ENCODE measurements at regions not wholly inside any gene's neighbourhood (a gene's known extent, or its start where the extent isn't known, plus 50 kb on each side); places are given as distances from the start of the nearest gene placed in this dataset.

DNA sequence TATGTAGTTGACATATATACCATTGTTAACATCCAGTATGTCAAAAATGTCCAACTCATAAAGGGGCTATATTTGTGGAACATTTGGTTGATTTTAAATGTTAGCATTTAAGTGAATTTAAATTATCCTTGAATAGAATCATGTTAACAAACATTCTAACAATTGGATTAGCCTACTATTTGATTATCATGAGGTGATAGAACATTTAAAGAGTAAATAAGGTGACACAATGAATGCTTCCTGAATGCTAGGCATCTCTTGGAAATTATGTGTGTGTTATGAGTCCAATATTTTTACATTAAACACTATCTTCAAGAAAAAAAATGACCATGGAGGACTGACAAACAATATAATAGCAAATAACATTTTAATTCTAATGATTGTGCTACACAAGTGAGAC, 901.9 kb upstream of the AGA start:
- TF ChIP-seq, protein P1, sequence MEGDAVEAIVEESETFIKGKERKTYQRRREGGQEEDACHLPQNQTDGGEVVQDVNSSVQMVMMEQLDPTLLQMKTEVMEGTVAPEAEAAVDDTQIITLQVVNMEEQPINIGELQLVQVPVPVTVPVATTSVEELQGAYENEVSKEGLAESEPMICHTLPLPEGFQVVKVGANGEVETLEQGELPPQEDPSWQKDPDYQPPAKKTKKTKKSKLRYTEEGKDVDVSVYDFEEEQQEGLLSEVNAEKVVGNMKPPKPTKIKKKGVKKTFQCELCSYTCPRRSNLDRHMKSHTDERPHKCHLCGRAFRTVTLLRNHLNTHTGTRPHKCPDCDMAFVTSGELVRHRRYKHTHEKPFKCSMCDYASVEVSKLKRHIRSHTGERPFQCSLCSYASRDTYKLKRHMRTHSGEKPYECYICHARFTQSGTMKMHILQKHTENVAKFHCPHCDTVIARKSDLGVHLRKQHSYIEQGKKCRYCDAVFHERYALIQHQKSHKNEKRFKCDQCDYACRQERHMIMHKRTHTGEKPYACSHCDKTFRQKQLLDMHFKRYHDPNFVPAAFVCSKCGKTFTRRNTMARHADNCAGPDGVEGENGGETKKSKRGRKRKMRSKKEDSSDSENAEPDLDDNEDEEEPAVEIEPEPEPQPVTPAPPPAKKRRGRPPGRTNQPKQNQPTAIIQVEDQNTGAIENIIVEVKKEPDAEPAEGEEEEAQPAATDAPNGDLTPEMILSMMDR (IDR thresholded peaks at IDR 0.05; ENCODE audit: borderline replicate concordance, extremely low read depth, insufficient read depth): no peak
- Histone ChIP-seq H3K4me3 (ENCODE audit: low read length in 3 of 3) (no peak overlapping the region), H3K36me3 (ENCODE audit: control insufficient read depth in 2 of 3, insufficient read depth in 3 of 3, low read length in 3 of 3) (no peaks in the 10 kb centered on the region), H3K9me3 (ENCODE audit: control insufficient read depth in 2 of 3, insufficient read depth in 1 of 3, low read length in 3 of 3) (no peaks in the 10 kb centered on the region), H3K27me3 (ENCODE audit: control insufficient read depth, insufficient read depth, low read length) (no peaks in the 10 kb centered on the region), H3K4me1 (ENCODE audit: control insufficient read depth in 2 of 3, insufficient read depth in 2 of 3, low read depth in 1 of 3, low read length in 3 of 3) (no peaks in the 10 kb centered on the region), H3K9ac (ENCODE audit: low read length in 3 of 3) (no peak overlapping the region), H3K27ac (ENCODE audit: low read depth in 2 of 2, low read length in 2 of 2) (no peak overlapping the region)
- FAIRE-seq: no peak
- intact Hi-C loops (cut with DNase I): no loop called here
- no peak for DNase-seq

DNA sequence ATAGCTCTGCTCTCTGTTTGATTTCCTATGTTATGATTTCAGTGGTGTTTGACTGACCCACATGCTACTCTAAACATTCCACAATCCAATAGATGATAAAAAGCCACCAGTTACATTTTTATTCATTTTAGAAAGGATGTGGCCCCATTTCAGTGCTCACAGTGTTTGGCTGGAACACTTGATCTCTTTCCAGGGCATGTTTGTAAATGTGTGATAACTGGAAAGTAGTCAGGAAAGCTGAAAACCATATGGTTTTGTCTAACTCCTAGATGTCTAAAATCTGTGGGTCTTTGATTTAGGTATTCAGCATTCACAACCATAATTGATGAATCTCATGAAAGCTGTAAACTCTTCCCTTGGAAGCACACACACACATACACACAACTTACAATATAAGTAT, 904.9 kb upstream of the AGA start:
- intact Hi-C loops (cut with DNase I): no loop called here
- H3K36me3 ChIP-seq (ENCODE audit: control insufficient read depth in 2 of 3, insufficient read depth in 3 of 3, low read length in 3 of 3): no peaks in the 10 kb centered on the region
- no peak overlapping the region for H3K4me3 ChIP-seq (ENCODE audit: low read length in 3 of 3)
- H3K9me3 ChIP-seq (ENCODE audit: control insufficient read depth in 2 of 3, insufficient read depth in 1 of 3, low read length in 3 of 3): no peaks in the 10 kb centered on the region
- peak in 1 of 5 donors; percentile 25 for DNase-seq
- H3K4me1 ChIP-seq (ENCODE audit: control insufficient read depth in 2 of 3, insufficient read depth in 2 of 3, low read depth in 1 of 3, low read length in 3 of 3): no peaks in the 10 kb centered on the region
- TF ChIP-seq, protein P1 (IDR thresholded peaks at IDR 0.05; ENCODE audit: borderline replicate concordance, extremely low read depth, insufficient read depth): no peak
- H3K9ac ChIP-seq (ENCODE audit: low read length in 3 of 3): no peak overlapping the region
- no peak for FAIRE-seq
- no peaks in the 10 kb centered on the region for H3K27me3 ChIP-seq (ENCODE audit: control insufficient read depth, insufficient read depth, low read length)
- H3K27ac ChIP-seq (ENCODE audit: low read depth in 2 of 2, low read length in 2 of 2): no peak overlapping the region

DNA sequence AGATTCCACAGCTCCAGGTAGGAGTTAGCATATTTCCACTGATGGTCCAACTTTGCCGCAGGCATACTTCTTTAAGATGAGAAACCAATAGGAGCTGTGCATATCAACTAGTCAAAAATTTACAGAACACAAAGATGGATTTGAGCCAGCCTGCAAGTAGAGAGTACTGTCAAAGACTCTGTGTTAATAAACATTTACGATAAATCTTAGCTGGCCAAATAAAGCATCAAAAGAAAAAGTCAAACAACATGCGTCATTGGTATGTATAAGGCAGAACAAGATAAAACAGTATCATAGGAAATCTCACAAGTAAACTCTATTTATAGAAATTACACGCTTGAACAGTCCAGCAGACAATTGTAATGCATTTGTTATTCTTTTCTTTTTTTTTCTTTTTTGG, 907.4 kb upstream of the AGA start:
- FAIRE-seq: no peak
- DNase-seq: no peak
- H3K27me3 ChIP-seq (ENCODE audit: control insufficient read depth, insufficient read depth, low read length): no peaks in the 10 kb centered on the region
- H3K4me3 ChIP-seq (ENCODE audit: low read length in 3 of 3): no peak overlapping the region
- intact Hi-C loops (cut with DNase I): no loop called here
- H3K9me3 ChIP-seq (ENCODE audit: control insufficient read depth in 2 of 3, insufficient read depth in 1 of 3, low read length in 3 of 3): no peaks in the 10 kb centered on the region
- no peaks in the 10 kb centered on the region for H3K36me3 ChIP-seq (ENCODE audit: control insufficient read depth in 2 of 3, insufficient read depth in 3 of 3, low read length in 3 of 3)
- no peak overlapping the region for H3K27ac ChIP-seq (ENCODE audit: low read depth in 2 of 2, low read length in 2 of 2)
- TF ChIP-seq, protein P1 (IDR thresholded peaks at IDR 0.05; ENCODE audit: borderline replicate concordance, extremely low read depth, insufficient read depth): no peak
- no peaks in the 10 kb centered on the region for H3K4me1 ChIP-seq (ENCODE audit: control insufficient read depth in 2 of 3, insufficient read depth in 2 of 3, low read depth in 1 of 3, low read length in 3 of 3)
- no peak overlapping the region for H3K9ac ChIP-seq (ENCODE audit: low read length in 3 of 3)

DNA sequence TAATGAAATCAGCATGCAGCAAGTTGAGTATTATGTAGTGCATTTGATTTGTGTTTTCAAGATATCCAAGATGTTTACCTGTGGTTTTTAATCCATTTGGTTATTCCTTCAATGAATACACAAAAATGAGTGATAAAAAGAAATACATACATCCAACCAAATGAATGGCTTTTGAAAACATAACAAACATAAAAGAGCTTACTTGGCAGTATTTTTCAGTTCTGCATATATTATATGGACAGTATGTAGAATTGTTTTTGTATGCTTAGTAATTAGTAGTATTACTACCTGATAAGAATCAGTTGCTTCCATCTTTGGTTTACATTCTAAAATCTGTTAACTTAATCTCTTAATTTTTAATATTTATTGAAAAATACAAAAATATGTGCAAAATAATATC, 908.9 kb upstream of the AGA start:
- Histone ChIP-seq H3K9me3 (ENCODE audit: control insufficient read depth in 2 of 3, insufficient read depth in 1 of 3, low read length in 3 of 3) (no peaks in the 10 kb centered on the region), H3K4me1 (ENCODE audit: control insufficient read depth in 2 of 3, insufficient read depth in 2 of 3, low read depth in 1 of 3, low read length in 3 of 3) (no peaks in the 10 kb centered on the region), H3K27me3 (ENCODE audit: control insufficient read depth, insufficient read depth, low read length) (no peaks in the 10 kb centered on the region), H3K36me3 (ENCODE audit: control insufficient read depth in 2 of 3, insufficient read depth in 3 of 3, low read length in 3 of 3) (no peaks in the 10 kb centered on the region), H3K27ac (ENCODE audit: low read depth in 2 of 2, low read length in 2 of 2) (no peak overlapping the region), H3K4me3 (ENCODE audit: low read length in 3 of 3) (no peak overlapping the region), H3K9ac (ENCODE audit: low read length in 3 of 3) (no peak overlapping the region)
- intact Hi-C loops (cut with DNase I): no loop called here
- DNase-seq: no peak
- TF ChIP-seq, protein P1 (IDR thresholded peaks at IDR 0.05; ENCODE audit: borderline replicate concordance, extremely low read depth, insufficient read depth): no peak
- no peak for FAIRE-seq

Measured in kidney (tissue), 13 donors.